Embryonic facial prominence (tissue), 1 donor: ENCODE measurements at regions not wholly inside any gene's neighbourhood (a gene's known extent, or its start where the extent isn't known, plus 50 kb on each side); places are given as distances from the start of the nearest gene placed in this dataset.
"Not testable (repeated sequence)": the region's sequence is repeated elsewhere in the genome, so short reads cannot be mapped to it uniquely, and the experiment has no call there.

ENCODE experiments used
- DNase-seq: peaks from one replicate; pipeline ENCODE4 v3.0.0-alpha.2; 2016; ENCODE audit errors: extremely low spot score

DNA sequence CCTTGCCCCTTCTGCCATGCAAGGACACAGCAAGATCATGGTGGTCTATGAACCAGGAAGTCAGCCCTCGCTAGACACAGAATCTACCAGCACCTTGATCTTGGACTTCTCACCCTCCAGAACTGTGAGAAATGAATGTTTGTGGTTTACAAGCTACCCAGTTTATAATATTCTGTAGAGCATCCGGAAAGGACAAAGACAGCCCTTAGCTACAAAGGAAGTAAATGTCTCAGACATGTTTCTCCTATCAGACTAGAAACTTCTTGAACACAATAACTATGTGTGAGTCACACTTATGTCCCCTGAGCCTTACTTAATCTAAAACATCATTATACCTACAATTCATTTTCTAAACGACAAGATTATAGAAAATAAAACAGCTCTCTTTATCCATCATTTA, 176.7 kb downstream of the KLHL28 start:
- DNase-seq, result no peak

DNA sequence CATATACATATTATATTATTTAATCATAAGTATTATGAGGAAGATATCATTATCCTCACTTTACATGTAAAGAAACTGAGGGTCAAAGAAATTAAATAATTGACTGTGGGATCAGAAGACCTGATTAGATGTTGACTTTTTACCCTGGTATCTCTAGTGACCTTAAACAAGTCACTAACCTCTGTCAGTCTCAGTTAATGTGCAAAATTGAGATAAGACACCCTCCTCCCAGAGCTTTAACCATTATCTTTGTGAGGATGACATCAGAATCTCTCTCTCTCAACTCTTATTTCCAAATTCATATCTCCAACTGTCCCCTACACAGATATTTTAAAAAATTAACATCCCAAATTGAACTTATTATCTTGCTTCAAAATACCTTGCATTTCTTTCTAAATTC, 177.8 kb downstream of the KLHL28 start:
- DNase-seq, result no peak

DNA sequence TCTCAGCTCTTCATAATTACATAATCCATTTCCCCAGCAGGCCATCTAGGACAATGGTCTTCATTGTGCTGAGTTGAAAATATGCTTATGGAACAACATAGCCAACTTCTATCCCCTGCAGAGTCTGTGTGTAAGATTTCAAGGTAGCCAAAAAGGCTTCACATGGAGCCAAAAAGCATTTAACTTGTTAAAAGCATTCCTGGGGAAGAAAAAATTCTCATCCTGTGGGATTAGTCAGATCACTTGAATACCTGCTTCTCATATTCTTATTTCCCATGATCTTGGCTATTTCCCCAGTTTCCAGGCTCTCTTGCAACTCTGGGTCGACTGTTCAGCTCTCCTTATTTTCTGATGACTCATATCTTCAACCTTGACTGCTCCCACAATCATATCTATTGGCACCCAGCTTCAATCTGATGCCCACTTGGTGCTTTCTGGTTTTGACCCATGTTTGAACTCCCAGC, 178.9 kb downstream of the KLHL28 start:
- no peak for DNase-seq

DNA sequence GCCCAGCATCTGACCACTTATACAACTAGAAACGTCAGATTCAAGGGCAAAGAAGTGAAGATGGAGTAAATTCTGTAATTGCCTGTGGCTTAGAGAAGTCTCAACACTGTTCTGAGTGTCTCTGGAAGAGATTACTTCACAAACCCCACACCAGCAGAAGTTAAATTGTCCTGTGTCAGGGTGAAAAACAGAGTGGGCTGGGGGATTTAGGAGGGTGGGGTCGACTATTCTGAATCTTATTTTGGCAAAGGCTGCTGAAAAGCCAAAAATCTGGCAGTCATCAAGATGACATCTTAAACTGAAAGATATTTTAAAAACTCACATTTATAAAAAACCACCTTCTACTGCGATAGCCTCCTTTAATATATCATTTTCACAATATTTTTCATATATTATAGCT, 180.8 kb downstream of the KLHL28 start:
- DNase-seq, result no peak

DNA sequence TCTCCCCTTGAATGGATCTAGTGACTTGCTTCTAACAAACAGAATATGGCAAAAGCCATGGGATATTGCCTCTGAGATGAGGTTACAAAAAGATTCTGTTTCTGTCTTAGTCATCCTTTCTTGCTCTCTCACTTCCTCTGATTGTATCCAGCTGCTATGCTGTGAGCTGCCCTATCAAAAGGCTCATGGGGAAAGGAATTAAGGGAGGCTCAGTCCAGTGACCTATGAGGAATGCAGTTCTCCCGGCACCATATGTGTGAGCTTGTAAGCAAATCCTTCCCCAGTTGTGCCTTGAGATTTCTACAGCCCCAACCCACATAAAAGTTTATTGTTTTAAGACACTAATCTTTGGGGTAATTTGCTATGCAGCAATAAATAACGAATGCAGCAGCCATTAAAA, 183.1 kb downstream of the KLHL28 start:
- DNase-seq, result no peak

DNA sequence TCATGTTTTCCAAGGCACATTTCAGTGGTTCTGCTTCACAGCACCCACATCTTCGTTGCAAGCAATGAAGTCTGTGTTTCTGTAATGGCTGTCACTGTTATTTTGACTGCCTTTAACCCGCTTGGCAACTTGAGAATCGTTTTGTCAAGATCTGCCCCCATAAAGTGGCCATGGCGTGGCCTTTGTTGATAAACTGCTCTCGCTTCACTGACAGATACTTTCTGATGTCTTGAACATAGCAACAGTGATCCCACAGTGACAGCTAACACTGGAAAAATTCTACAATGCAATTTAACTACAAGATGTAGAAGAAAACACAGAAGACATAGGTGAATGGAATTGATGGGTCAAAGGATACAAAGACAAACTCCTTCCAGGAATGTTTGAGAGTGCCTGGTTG, 184.2 kb downstream of the KLHL28 start:
- no peak for DNase-seq

DNA sequence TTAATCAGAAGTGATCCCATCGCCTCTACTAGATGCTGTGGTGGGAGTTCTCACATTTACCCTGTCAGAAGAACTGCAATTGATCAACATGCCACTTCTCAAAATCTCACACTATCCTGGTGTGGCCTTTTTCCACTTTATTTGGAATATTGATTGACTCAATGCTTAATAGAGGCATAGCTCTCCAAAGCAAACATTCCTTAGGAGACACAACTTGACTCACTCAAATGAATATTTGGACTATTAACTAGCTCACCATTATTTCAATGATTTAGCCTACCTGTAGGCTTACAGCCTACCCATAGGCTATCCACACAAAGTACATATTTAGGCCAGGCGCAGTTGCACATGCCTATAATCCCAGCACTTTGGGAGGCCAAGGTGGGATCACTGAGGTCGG, 186.5 kb downstream of the KLHL28 start:
- DNase-seq, result no peak

DNA sequence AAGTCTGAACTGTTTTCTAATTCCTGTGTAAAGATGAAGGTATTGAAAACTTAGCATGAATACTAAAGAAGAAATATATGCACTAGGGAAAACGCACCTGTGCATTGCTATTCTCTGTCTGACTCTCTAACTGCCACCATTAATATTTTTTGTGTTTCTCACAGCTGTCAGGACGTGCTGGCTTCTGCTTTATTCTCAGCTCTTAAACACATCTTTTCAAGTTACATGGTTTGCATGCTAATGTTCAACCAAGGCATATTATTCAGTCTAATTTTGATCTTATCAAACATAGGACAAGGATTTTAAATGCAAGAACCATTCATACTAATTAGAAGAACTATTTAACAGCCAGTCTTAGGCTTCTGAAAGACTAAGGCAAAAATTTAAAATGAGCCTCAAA, 187.4 kb downstream of the KLHL28 start:
- DNase-seq, result no peak

DNA sequence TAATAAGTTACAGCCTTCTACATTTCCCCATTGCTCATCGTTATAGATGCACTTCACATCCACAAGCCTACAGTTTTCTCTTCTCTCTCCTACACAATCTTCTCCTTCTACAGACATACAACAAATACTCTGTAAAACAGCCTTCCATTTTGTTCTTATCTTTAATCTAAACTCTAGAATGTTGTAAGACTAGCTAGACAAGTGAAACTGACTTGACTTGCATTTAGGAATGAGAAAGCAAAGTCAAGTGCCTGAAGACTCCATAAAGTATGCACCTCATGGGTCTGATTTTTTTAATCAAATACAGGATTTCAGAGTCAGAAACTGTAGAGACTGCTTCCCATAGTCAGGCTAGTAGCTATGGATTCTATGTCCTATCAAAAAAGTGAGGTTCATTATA, 190.3 kb downstream of the KLHL28 start:
- no peak for DNase-seq

DNA sequence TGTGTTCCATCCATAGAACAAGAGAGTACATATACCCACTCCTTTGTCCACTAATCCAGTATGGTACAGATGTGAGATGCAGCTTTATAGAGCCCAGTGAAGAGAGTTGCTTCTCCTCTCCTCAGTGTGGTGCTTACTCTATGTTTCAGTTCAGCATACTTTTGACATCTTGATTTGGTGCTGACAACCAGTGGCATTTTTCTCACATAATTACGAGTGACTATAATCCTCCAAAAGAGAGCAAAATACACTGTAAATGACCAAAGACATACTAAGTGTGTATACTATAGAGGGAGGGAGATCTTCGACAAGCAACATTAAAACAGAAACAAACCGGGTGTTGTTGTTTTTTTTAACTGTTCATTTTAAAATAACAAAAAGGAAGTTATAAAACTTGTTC, 191.5 kb downstream of the KLHL28 start:
- DNase-seq, result no peak

DNA sequence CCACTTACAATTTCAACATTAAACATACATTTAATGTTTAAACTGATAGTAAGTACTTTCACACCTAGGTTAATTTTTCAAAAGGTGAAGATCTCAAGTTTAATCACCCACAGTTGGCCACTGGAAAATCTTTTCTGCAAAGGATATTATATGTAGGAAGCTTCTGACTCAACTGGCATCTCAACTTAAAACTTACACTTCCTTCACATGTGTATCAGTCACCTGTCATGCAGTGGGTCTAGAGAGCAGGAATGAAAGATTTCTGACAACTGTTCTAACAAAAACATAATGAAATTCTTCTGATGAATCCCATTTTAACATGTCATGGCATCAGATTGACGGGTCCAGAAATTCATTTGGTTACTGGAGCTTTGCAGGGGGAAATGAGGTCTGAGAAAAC, 192.8 kb downstream of the KLHL28 start:
- no peak for DNase-seq

DNA sequence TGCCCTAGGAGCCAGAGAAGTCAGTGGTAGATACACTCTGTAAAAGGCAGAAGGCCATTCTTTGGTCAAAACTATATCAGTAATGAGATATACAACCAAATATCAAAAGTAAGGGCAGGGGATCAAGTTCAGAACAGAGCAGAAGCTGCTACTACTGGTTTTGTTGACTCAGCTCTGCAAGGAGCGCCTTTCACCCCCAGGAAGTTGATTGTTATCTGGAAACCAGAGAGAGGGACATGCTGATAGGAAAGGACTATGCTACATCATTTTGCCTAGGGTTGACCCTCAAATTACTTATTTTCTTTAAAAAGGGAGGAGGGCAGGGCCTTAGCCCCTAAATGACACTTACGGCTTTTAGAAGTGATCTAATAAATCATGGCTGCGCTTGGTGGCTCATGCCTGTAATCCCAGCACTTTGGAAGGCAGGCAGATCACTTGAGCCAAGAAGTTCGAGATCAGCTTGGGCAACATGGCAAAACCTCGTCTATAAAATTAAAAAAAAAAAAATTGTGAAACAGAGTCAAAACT, 194.0 kb downstream of the KLHL28 start:
- no peak for DNase-seq

DNA sequence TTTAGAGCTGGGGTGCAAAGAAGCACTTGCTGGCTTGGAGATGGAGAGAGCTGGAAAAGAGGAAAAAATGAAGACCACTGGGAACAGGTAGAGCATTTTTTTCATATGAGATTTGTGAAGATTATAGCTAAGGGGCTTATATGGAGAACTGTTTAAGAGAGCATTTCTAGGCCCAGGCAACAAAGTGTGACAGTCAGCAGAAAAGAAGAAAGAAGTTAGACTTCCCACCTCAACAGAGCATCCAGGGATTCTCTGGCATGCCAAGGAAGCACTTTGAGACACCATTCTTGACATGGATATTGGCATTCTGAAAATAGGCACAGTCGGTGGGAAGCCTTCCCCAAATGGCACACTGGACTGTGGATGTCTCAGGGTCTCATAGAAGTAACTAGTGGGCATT, 195.5 kb downstream of the KLHL28 start:
- no peak for DNase-seq

DNA sequence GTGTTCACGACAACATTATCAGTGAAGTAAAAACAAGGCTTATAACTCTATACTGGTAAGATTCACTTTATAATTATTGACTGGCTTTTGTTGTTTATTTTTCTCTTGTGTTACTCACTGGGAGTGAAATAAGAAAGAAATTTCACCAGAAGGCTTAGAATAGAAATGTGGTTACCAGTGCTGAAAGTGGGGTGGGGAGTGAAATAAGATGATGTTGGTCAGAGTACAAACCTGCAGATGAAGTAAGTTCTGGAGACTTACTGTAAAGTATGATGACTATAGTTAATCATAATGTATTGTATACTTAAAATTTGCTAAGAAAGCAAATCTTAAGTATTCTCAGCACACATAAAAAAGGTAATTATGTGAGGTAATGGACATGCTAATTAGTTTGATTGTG, 198.4 kb downstream of the KLHL28 start:
- no peak for DNase-seq

DNA sequence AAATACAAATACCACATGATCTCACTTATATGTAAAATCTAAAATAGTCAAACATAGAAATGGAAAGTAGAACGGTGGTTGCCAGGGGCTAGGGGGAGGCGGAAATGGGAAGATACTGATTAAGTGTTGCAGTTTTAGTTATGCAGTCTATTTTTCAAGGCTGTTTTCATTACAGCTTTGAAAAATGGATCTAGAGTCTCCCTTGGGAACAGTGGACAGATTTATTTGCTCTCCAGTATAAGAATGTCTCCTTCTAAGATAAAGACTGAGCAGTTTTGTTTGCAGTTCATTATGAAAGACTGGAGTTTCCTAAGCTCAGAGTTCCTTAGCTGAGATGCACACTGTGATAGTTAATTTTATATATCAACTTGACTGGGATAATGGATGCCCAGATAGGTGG, 202.5 kb downstream of the KLHL28 start:
- DNase-seq, result no peak

DNA sequence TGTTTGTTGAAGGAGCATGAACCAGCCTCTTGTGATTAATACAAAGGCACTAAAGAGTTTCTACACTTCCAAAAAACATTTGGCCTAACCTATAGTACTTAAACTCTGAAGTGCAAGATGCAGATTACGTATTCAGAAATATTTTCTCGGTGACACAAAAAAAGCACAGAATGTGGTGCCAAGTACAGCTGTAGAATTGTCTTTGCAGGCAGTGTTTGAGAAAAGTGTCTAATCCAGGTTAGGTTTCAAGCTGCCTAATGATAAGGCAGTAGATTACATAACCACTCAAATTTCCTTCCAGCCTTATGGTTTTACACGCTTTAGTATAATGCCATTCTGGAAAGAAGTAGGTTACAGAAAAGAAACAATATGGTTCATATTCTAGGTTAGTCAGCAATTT, 205.2 kb downstream of the KLHL28 start:
- no peak for DNase-seq

DNA sequence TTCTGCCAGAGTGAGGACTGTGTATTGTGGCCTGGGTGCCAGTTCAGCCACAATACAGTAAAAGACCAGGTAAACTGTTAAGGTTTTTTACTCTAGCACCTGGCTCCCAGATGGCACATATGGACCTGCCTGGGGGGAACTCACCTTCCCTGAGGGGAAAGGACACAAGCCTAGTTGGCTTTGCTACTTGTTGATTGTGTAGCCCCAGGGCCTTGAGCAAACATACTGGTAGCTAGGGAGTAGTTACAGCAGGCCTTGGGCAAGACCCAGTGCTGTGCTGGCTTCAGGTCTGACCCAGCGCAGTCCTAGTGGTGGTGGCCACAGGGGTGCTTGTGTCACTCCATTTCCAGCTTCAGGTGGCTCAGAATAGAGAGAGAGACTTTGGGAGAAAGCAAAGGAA, 216.4 kb downstream of the KLHL28 start:
- no peak for DNase-seq

DNA sequence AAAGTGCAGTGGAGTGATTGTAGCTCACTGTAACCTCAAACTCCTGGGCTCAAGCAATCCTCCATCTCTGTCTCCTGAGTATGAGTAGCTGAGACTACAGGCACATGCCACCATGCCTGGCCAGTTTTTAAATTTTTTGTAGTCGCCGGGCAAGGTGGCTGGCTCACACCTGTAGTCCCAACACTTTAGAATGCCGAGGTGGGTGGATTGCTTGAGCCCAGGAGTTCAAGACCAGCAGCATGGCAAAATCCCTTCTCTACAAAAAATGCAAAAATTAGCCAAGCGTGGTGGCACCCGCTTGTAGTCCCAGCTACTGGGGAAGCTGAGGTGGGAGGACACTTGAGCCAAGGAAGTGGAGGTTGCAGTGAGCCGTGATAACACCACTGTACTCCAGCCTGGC, 219.5 kb downstream of the KLHL28 start:
- DNase-seq, result no peak

DNA sequence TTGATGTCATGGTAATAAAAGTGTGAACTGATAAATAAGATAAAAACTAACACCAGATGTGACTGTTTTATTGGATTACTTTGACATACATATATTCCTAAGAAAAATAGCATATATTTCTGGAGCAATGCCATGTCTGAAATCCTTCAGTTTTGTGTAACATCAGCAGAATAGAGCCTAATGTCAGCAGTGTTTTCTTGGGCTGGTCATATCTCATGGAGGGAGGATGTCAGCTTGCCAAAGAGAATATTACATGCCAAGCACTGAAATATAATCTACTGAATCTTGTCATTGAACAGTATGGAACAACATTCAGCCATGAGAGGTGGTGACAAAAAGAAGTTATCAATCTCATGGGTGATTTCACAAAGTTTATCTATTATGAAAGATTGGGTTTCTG, 220.3 kb downstream of the KLHL28 start:
- no peak for DNase-seq

DNA sequence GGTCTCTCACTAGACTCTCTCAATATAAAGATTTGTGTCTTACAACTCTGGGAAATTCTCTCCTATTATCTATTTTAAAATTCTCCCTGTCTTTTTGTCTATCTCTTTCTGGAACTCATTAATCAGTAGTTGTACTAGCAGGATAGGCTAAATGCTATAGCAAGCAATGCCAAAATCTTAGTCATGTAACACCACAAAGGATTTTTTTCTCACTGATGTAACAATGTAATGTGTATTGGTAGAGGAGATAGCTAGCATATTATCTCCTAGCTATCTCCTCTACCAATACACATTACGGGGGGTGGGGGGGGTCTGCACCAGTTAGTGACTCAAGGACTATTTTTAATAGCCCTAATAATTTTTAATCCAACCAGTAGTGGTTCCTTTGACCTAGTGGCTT, 225.4 kb downstream of the KLHL28 start:
- DNase-seq, result no peak

DNA sequence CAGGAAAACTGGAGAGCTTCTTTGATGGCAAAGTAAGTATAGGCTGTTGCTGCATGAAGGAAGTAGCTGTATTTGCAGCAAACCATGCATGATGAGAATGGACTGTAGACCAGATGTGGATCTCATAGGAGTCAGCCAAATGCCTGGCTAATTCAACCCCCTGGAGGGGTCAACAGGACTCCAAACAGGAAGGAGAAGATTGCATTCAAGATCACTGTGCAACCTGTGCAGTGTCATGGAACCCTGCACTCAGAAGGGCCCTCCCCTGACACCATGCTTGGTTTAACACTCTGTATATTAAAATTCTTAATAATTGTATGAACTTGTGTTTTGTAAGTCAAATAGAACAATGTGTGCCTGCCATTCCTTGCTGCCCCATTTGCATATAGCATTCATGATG, 225.1 kb upstream of the FSCB start:
- no peak for DNase-seq

DNA sequence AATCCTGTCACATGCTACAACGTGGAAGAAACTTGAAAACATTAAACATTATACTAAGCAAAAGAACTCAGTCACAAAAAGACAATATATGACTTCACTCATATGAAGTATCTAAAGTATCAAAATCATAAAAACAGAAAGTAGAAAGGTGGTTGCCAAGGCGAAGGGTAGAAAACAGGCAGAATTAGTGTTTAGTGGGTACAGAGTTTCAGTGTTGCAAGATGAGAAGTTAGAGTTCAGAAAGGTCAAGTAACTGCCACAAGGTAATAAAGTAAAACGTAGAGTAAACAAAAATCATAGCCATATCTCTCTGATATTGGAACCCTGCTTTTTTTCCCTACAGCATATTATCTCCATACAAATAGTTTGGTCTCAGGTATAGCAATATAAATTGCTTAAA, 223.8 kb upstream of the FSCB start:
- DNase-seq, result no peak

DNA sequence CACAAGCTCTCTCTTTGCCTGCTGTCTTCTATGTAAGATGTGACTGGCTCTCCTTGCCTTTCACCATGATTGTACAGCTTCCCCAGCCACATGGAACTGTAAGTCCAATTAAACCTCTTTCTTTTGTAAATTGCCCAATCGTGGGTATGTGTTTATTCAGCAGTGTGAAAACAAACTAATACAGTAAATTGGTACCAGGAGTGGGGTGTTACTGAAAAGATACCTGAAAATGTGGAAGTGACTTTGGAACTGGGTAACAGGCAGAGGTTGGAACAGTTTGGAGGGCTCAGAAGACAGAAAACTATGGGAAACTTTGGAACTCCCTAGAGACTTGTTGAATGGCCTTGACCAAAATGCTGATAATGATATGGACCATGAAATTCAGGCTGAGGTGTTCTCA, 214.3 kb upstream of the FSCB start:
- not testable (repeated sequence) for DNase-seq

DNA sequence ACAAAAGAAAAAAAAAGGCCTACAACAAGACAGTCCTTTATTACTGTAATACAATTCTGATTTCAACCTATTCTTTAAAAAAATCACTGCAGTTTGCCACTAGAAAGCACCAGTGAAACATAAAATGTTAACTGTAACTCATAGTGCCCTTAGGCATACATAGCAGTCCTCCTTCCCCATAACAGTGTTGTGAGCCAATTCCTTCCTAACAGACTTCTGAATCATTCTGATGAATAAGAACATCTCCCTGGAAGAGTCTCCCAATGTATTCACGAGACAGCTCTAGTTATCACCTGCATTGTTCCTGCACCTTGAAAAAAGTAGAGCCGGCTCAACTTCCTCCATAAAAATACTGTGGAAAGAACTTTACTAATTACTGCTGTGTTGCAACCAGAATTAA, 213.6 kb upstream of the FSCB start:
- DNase-seq, result no peak
